ENCODE measurements at regions not wholly inside any gene's neighbourhood (a gene's known extent, or its start where the extent isn't known, plus 50 kb on each side); places are given as distances from the start of the nearest gene placed in this dataset.
A peak's percentile ranks its signal among the peaks of the same experiment; 100 is the strongest.

- no peak for TF ChIP-seq CTCF (IDR thresholded peaks at IDR 0.05; ENCODE audit: insufficient read depth, low read depth, low read length)
- no peak overlapping the region for H3K4me3 ChIP-seq (ENCODE audit: low read depth, low read length)
- no peak for DNase-seq (ENCODE audit: low read depth)
Observed at GRCh38 chr1:192950926-192951325, 108.2 kb downstream of the UCHL5 start.

- H3K4me3 ChIP-seq (ENCODE audit: low read depth, low read length), result no peak overlapping the region
- peak; percentile 84 for DNase-seq (ENCODE audit: low read depth)
- TF ChIP-seq CTCF (IDR thresholded peaks at IDR 0.05; ENCODE audit: insufficient read depth, low read depth, low read length), result no peak
Observed at GRCh38 chr1:192951691-192952460, 107.3 kb downstream of the UCHL5 start.

- H3K4me3 ChIP-seq (ENCODE audit: low read depth, low read length), result no peak overlapping the region
- no peak for TF ChIP-seq CTCF (IDR thresholded peaks at IDR 0.05; ENCODE audit: insufficient read depth, low read depth, low read length)
- no peak for DNase-seq (ENCODE audit: low read depth)
Observed at GRCh38 chr1:192952646-192953045, 106.5 kb downstream of the UCHL5 start.

GRCh38 chr1:192954705-192955265 is 104.4 kb downstream of the UCHL5 start:
- H3K4me3 ChIP-seq (ENCODE audit: low read depth, low read length), result no peak overlapping the region
- no peak for TF ChIP-seq CTCF (IDR thresholded peaks at IDR 0.05; ENCODE audit: insufficient read depth, low read depth, low read length)
- DNase-seq (ENCODE audit: low read depth), result peak; percentile 24

- TF ChIP-seq CTCF (IDR thresholded peaks at IDR 0.05; ENCODE audit: insufficient read depth, low read depth, low read length), result no peak
- H3K4me3 ChIP-seq (ENCODE audit: low read depth, low read length), result no peak overlapping the region
- no peak for DNase-seq (ENCODE audit: low read depth)
Observed at GRCh38 chr1:192958350-192958749, 100.8 kb downstream of the UCHL5 start.

GRCh38 chr1:192958871-192959270 is 100.3 kb downstream of the UCHL5 start:
- TF ChIP-seq CTCF (IDR thresholded peaks at IDR 0.05; ENCODE audit: insufficient read depth, low read depth, low read length), result no peak
- no peak overlapping the region for H3K4me3 ChIP-seq (ENCODE audit: low read depth, low read length)
- DNase-seq (ENCODE audit: low read depth), result no peak
